HG02852 (cell line): ENCODE measurements at regions not wholly inside any gene's neighbourhood (a gene's known extent, or its start where the extent isn't known, plus 50 kb on each side); places are given as distances from the start of the nearest gene placed in this dataset.

ENCODE experiments used
- ATAC-seq: cut with Tn5 transposase; IDR thresholded peaks from one replicate; pipeline ENCODE4 v1.9.1; 2021; ENCODE audit warnings: mild to moderate bottlenecking, moderate library complexity; ENCODE audit not compliant: unreplicated experiment

DNA sequence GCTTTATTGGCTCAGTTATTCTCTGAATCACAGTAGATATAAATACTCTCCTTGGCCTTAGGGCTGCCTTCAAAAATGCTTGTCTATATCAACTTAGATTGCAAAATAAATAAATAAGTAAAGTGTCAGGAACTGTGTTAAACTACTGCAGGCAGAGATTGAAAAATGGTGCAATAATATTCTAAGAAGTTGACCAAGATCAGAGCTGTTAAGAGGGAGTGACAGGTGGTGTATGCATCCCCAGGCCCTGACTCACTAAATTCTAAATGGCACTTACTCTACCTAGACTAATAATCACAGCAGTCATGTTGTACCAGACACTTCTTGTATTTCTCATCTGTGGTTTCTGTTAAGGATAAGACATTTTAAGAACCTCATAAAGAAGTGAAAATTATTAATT lies 235.1 kb upstream of the SPOCK3 start:
- ATAC-seq: no peak

DNA sequence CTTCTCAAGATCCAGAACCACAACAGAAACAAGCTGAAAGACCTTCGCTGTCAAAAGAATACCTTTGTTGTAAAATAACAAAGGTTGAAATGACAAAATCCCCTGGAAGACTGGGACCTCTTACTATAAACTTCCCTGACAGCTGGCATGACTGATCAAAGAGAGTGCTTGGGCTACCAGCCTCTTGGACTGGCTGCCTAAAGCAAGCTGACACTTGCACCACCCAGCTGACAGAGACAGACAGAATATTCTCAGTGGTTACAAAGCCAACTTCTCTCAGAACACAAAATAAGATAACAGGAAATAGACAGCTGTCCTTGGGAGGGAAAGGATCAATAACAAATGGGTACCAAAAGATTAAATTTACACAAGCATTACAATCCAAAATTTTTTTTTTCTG lies 241.7 kb upstream of the SPOCK3 start:
- ATAC-seq: no peak

DNA sequence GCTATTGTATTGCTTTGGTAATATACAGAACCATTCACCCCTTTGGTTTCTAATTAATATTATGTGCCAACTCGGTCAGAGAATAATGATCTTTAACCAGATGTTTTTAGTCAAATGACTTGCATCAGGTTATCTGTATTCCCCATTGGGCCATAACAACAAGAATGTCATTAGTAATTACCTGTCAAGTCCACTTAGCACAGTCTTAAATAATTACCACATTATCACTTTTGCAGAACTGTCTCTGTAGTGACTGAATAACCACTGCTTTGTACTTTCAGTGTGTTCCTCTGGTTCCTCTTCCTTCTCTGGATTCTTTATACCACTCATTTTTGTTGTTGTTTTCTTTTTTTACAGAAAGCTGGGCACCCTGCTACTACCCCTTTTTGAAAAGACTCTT lies 257.7 kb upstream of the SPOCK3 start:
- ATAC-seq: no peak

DNA sequence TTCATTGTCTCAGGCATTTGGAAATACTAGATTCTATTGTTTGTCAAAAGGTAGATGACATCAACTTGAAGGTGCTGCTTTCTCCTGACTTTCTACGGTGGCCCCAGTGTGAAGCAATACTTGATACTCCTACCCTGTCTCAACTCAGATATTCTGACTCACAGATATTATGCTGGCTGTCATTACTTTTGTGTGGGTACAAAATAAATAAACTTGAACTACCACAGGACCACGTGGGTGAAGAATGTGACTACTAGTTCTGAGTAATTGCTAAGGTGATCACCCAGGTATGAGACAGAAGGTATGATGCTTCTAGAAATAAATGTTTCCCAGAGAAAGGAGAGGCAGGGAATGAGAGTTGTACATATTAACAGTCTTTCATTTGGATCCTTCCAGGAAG lies 275.3 kb upstream of the SPOCK3 start:
- no peak for ATAC-seq

DNA sequence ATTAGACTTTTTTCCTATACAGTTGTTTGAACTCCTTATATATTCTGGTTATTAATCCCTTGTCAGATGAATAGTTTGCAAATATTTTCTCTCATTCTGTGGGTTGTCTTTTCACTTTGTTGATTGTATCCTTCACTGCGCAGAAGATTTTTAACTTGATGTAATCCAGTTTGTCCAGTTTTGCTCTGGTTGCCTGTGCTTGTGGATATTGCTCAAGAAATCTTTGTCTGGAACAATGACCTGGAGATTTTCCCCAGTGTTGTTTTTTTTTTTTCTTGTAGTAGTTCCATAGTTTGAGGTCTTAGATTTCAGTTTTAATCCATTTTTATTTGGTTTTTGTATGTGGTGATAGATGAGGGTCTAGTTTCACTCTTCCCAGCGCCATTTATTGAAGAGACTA lies 289.8 kb upstream of the SPOCK3 start:
- ATAC-seq: no peak

DNA sequence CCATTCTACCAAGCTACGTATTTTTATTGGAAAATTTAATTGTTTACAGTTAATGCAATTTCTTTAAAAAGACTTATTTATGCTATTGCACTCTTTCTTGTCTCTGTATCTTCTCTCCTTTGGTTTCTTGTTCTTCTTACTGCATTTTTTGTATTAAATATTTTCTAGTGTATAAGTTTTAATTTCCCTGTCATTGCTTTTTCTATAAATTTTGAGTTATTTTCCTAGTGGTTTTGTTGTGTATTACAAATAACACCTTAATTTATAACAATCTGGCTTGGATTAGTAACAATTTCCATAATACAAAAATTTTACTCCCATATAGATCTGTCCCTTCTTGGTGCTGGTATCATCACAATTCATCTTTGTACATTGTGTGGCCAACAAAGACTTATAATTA lies 303.5 kb upstream of the SPOCK3 start:
- no peak for ATAC-seq

DNA sequence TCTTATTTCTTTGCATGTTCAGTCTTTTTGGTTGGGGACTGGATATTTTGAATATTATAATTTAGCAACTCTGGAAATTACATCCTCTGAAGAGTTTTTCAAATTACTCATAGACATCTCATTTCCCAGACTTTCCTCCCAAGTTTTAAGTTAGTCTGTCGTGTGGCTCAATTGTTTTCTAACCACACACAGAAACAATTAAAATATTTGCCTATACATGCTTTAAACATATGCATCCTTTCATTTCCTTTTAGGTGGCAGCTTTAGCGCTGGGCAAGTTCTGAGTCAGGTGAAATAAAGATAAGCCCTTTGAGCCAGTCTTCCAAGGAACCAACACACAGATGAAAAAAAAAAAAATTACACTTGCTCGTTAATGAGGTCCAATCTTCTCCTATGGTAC lies 307.0 kb upstream of the SPOCK3 start:
- no peak for ATAC-seq

DNA sequence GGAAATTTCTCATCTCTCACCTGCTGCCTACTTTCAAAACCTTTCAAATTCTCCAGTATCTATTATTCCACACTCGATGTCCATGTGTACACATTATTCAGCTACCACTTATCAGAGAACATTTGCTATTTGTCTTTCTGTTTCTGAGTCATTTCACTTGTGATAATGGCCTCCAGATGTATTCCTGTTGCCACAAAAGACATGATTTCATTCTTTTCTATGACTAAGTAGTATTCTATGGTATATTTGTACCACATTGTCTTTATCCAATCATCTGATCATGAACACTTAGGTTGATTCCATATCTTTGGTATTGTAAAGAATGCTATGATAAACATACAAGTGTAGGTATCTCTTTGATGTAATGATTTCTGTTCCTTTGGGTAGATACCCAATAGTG lies 310.1 kb upstream of the SPOCK3 start:
- no peak for ATAC-seq

DNA sequence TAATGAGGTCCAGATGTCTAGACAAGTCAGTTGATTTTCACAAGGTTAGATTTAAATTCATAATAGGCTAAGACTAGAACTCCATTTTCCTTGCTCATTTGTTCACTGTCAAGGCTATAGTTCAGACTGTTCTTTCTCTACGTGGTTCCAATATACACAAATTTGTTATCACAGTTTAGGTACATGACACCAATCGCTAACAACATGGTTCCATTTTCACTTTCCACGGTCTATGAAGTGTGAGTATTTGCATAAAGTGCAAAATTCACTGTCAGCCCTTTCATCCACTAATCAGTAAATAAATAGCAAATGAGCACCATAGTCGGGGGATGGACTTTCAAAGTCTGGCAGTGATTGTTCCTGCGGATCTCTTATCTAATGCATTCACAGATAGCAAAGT lies 315.7 kb upstream of the SPOCK3 start:
- ATAC-seq: no peak

DNA sequence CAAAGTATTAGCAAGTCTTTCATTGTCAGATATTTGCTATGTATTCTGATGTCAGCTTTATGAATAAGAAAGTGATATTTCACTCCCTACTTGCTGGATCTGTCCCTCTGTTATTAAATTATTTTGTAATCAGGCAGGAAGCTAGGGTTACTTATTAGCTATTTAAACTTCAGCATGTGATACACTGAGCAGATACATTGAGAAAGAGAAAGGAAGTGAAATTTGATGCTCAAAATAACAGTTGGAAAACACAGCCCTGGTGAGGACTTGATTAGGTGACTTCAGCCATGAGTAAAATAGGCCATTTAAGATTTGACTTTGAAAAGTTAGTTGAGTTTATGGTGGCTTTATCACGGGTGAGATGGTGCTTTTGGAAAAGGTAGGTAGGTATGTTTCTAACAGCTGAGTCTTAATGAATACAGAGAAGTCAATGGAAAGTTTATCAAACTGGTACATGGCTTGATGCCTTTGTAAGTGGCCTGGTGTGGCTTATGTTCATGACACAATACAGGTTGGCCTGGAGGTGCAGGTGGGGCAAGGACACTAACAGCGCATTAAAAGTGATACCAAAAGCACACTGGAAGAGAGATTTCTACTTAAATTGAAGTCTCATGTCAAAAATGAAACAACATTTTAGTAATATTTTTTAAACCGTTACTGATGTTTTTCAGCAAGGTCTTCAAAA lies 321.2 kb upstream of the SPOCK3 start:
- no peak for ATAC-seq

DNA sequence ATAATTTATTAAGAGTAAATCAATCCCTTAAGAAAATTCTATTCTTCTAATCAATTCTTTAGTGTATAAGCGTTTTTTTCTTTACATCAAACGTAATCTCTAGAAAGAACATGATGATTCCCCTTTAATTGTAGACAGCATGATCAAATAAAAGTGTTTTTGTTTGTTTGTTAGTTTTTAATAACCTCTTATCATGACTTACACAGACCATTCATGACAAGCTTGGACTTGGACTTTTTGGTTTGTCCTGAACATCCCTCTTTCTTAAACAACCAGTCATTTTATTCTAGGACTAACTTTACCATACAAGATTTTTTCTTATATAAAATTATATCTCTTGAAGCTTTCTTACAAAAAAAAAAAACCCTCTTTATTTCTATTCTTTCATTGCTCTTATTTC lies 344.6 kb upstream of the SPOCK3 start:
- ATAC-seq: no peak

DNA sequence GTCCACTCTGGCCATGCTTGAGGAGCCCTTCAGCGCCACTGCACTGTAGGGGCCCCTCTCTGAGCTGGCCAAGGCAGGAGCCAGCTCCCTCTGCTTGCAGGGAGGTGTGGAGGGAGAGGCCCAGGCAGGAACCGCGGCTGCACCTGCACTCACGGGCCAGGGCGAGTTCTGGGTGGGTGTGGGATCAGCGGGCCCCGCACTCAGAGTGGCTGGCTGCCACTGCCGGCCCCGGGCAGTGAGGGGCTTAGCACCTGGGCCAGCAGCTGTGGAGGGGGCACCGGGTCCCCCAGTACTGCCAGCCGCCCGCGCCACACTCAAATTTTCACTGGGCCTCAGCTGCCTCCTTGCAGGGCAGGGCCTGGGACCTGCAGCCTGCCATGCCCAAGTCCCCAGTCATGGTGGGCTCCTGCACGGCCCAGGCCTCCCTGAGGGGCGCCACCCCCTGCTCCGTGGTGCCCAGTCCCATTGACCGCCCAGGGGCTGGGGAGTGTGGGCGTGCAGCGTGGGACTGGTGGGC lies 347.2 kb upstream of the SPOCK3 start:
- ATAC-seq: no peak

DNA sequence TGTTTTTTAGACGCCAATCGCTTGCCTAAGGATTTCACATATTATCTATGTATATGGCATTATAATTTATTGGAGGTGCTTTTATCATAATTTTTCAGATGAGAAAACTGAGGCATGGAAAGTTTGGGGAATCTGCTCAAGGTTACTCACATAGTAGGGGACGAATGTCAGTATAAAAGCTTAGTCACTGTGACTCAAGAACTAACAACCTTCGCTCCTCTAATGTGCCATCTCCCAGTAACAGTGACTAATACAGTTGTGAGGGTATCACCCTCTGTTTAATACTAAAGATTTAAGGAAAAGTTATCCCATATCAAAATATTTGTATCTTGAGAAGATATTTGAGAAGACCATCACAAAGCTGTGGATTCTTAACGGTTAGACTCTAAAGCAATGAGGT lies 353.1 kb upstream of the SPOCK3 start:
- no peak for ATAC-seq

DNA sequence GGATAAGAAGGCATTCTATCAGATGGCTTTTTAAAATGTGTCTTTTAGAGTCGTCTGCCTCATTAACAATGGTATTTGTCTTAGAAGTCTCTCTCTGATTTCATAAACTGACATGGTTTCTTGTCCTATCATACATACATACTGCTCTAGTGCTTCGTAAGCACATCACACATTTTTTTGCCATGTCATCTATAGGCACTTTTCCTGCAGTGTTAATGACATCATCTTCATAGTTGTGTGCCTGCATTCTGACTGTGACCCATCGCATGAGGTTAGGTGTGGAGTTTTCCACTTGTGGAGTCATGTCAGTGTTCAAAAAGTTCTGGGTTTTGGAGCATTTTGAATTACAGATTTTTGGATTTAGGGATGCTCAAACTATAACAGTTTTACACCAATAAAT lies 361.6 kb upstream of the SPOCK3 start:
- no peak for ATAC-seq

DNA sequence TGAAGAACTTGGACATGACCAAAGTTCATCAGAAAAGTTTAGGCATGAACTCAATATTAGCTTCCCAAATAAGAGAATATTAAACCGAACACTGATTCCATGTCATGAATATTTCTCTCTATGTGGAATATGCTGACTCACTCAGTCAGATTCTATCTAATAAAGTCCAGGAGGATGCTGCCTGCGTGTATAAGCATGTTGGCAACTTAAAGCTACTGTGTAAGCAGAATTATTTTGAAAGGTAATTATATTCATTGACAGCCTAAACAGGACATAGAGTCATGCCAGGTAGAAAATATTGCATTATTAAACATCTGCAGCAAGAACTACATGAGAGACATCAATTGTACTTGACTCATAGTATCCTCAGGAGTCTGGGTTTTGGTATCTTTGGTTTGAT lies 367.9 kb upstream of the SPOCK3 start:
- ATAC-seq: no peak

DNA sequence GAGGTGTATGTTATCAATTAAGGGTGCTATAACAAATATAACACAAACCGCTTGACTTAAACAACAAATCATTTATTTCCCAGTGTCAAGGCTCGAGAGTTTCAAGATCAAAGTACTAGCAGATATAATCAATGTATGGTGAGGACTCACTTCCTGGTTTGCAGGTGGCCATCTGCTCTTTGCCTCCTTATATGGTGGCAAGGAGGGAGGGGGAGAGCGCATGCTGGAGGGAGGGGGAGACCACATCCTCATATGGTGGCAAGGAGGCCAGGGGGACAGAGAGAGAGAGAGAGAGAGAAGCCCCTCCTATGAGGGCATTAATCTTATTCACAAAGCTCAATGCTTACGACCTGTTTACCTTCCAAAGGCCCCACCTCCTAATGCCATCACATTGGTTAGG lies 372.3 kb upstream of the SPOCK3 start:
- ATAC-seq: no peak

DNA sequence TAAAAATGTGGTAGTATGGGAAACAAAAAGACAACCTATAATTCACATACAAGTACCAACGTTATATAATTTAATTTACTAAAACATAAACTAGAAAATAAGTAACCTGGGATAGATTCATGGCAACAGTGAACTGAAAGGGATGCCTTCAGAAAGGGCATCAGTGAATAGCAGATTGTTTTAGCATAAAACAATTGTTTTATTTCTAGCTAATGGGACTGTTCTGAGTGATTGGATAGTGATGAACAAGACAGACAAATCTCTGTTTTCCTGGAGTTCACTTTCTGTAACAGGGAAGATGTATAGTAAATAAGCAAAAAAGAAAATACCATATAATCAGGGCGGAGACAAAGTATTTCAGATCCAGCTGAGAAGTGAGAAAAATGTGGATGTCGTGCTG lies 379.1 kb upstream of the SPOCK3 start:
- no peak for ATAC-seq

DNA sequence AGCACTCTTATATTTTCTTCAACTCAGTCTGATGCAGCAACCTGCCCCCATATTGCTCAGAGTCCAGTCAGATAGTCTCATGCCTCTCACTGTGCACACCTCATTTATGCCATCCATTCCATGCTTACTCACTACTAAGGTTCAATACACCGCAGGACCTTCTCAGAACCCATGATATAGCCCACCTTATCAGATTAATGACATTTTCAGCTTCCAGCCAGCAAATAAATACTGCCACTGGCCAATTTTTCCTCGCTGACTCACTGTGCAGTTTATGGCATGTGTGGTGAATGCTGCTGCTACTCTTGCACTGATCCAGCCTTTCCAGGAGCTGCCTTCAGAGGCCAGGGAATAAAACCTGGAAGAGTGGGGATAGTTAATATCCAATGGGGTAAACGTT lies 380.6 kb upstream of the SPOCK3 start:
- no peak for ATAC-seq

DNA sequence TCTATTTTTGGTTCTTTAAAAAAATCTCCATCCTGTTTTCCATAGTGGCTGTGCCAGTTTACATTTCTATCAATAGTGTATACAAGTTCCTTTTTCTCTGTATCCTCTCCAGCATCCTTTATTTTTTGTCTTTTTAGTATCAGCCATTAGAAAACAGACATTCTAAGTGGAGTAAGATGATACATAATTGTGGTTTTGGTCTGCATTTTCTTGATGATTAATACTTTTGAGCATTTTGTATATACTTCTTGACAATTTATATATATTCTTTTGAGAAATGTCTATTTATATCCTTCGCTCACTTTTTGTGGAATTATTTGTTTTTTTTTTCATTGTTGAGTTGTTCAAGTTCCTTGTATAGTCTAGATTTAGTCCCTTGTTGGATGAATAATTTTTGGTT lies 382.2 kb upstream of the SPOCK3 start:
- ATAC-seq: no peak

DNA sequence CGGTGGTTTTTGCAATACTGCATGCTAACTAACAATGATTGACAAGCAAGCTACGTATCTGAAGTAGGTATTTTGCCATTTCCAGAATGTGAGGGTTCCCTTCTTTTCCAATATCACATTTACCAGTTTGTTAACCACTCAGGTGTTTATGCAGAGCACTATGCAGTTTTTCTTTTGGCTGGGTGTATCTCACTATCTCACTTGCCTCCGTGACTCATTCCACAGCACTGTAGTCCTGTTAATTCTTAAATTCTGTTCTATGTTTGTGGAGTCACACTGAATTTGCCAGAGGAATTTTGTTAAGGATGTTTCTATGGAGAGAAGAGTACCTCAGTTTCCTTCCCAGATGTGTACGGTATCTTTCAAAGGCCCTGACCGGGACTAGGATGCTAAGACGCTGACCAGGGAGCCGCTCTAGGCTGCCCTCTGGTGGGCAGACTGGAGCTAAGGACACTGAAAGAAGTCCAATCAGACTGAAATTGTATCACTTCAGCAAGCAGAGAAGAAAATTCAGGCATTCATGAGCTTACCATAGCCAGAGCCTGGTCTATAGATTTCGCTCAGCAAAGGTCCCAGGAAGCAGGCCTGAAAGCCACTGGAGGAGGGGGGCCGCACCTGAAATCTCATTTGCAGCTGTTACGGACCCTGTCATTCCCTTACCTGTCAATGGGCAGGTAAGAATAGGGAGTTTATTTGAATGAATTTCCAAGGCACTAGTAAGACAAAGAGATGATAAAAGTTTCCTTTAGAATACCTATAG lies 388.4 kb upstream of the SPOCK3 start:
- ATAC-seq: peak; percentile 98

DNA sequence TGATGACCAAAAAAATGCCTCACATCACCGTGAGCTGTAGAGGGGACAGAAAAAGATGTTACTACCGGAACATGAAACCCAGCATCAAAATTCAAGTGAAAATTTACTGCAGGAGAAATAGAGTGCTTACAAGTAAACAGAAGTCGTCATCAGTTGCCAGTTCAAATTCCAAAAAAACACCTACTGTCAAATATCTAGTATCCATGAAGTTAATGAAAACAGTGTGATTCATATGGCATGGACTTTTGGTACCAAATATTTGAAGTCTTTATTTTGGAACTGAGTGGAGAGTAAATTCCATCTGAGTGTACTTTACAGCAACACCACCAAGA lies 388.9 kb upstream of the SPOCK3 start:
- no peak for ATAC-seq

DNA sequence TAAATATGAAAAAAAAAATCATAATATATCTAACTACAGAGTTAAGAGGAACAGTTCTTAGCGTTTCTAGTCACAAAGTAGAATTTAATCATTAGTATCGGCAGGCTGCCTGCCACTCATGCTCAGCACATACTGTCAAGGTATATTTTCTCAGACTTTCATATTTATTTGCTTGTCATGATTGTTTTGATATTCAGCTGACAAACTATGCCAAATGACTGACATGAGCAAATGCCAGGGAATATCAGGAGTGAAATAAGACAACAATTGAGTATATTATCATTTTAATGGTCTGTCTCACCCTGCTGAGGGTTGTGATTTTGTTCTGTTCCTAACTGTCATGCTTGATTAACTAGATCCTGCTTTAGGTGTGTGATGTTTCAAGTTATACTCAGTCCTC lies 395.0 kb upstream of the SPOCK3 start:
- no peak for ATAC-seq

DNA sequence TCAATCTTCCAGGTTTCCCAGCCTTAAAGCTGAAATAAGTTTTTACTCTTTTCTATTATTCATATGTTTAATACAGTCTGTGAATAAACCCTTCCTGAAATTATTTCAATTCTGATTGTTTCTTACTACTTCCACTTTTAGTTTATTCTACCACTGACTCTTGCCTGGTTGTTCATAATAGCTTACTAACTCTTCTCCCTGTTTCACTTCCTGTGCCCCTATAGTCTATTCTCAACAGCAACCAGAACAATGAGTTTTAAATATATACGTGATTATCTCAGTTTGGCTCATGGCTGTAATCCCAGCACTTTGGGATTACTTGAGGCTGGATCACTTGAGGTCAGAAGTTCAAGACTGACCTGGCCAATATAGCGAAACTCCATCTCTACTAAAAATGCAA lies 408.0 kb upstream of the SPOCK3 start:
- ATAC-seq: no peak
